LHCN-M2 (cell line): ENCODE measurements at regions not wholly inside any gene's neighbourhood (a gene's known extent, or its start where the extent isn't known, plus 50 kb on each side); places are given as distances from the start of the nearest gene placed in this dataset.

Experiments
- DNase-seq: peaks from one replicate; pipeline ENCODE4 v3.0.0-alpha.2; 2012; ENCODE audit warnings: low read depth

DNA sequence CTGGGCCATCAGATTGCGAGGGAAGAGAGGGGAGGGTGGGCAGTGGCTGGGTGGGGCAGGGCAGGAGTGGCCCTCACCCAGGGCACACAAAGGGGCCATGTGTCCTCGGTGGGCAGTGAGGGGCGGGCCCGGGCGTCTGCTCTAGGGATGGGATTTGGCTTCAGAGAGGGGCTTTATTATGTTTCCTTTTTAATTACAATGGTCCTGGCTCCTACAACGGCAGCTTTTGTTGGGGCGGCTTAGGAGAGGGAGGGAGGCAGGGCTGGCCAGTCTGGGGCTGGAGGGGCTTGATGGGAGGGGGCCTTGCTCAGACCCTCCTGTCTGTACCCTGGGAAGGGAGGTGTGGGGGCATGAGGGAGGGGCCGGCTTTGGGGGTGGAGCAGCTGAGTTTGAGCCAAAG is 102.8 kb upstream of the WNT4 start:
- DNase-seq = no peak

DNA sequence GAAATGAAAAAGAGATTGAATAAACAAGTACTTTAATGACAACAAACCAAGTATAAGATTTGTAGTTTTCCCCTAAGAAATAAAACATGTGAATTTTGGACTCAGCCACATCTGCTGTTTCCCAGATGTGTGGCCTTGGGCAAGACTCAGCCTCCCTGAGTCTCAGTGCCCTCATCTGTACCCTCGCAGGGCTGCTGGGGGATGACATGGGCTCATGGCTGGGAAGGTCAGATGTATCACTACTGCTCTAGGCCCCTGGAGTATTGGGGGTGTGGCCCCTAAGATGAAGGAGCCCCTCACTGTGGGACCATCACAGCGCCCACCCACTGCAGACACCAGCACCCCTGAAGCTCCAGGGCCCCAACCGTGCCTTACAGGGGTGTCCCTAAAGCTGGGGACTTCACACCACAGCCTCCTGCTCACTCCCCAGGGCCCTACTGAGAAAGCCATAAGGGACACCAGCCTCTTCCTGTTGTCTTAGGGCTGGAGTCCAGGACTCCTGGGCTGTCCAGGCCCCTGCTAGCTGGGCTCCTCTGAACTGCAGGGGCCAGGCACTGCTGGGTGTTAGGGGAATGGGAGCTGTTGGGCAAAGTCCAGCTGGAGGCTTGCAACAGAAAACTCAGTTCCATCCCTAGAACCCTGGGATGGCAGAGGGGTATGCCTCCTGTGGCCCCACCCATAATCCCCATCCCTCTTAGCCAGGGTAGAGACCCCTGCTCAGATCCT is 104.0 kb upstream of the WNT4 start:
- DNase-seq = no peak

DNA sequence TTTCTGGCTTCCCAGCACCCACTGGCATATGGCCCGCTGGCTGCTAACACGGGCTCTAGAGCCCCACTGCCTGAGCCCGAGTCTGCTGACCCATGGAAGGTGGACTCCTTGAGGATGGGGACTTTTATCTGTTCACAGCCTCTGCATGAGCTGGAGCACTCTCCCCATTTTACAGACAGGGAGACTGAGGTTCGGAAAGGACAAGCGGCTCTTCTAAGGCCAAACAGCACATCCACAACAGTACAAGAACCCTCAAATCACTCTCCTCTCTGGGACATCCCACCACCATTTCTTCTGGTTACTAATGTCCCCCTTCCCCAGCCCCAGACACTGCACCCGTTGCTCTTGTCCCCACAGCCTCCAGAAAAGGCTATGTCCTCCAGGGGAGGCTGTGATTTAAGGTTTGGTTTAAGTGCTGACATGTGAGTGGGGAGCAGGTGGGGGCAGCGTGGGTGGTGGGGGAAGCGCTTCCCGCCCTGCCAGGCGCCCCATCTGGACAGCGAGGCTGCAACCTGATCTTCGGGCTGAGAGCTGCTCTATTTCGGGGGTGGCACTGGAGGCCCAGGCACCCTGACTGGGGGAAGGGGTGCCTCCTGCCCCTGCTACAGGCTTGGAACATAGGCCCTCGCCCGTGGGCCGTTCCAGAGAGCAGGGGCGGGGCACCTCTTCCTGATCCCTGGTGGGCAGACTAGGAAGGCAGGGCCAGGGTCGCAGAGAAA is 104.8 kb upstream of the WNT4 start:
- DNase-seq = no peak

DNA sequence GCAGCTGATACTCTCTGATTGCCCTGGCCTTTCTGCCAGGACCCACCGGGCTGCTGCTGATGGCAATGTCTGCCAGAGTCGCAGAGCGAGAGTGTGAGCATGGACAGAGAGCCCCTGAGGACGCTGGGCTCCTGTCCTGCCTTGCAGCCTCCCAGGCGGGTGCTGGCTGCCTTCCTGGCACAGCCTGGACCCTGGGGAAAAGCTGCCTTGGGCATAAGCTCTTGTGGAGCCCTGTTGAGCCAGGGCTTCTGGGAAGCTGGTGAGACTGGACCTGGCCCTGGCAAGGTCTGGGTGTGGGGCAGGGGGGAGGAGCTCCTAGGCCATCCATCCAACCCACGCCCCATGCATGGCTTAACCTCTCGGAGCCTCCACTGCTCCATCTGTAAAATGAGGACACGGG is 105.8 kb upstream of the WNT4 start:
- no peak for DNase-seq

DNA sequence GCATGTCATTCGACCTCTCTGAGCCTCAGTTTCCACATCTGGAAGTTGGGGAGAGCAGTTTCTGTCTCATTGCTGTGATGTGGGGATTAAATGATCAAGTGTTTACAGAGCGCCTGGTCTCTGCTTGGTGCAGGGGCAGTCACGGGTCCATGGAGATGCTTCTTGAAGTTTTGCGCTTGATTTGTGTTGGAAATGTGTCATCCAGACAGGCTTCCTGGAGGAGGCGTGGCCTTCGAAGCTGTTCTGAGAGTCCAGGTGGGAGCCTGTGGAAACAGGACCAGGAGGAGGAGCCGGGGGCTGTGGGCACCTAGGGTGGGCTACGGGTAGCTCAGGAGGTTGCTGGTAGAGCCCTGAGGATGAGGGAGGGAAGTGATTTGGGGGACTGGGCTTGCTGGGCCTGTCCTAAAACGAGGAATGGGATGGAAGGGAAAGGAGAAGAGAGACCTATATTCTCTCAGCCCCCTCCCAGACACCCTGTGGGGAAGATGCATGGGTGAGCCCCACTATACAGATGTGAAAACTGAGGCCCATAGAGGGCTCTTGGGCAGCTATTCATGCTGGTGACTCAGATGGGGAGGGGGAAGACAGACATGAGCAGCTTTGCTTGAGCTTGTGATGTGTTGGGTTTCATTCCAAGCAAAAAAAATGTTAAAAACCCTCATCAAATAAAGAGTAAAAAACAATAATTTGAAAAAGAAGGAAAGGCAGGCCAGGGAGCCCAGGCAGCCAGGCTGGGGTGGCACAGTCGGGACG is 107.2 kb upstream of the WNT4 start:
- DNase-seq = no peak

DNA sequence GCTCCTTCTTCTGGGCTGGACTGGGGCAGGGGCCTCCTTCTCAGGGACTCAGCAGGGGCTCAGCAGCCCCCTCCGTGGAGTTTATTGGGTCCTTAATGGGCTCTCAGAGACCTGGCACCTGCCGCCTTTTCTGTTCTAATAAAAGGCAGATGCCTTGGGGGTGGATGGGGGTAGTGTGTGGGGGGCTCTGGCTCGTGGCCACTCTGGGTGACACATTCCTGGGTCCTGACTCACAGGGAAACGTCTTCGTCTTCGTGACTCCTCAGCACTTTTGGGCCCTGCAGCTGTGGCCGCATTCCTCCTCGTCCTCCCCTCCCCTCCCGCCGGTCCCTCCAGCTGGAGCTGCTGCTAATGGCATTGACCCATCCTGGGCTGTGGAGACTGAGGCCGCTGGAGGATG is 107.8 kb upstream of the WNT4 start:
- no peak for DNase-seq

DNA sequence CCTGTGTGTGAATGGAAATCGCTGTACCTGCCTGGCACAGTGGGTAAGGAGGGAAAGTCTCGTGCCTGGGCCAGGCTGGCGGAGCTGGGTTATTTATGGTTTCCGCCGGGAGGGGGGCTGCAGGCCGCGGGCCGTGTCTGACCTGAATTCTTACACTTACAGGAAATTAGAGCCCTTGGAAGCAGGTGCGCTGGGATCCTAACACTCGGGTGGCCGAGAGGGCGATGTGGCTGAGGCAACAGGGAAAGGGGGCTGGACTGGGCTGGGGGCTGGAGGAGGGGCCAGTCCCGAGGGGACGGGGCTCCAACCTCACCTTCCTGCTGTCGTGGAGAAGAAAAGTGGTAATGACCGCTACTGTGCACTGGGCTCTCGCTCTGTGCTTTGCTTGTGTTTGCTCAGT is 109.4 kb upstream of the WNT4 start:
- no peak for DNase-seq

DNA sequence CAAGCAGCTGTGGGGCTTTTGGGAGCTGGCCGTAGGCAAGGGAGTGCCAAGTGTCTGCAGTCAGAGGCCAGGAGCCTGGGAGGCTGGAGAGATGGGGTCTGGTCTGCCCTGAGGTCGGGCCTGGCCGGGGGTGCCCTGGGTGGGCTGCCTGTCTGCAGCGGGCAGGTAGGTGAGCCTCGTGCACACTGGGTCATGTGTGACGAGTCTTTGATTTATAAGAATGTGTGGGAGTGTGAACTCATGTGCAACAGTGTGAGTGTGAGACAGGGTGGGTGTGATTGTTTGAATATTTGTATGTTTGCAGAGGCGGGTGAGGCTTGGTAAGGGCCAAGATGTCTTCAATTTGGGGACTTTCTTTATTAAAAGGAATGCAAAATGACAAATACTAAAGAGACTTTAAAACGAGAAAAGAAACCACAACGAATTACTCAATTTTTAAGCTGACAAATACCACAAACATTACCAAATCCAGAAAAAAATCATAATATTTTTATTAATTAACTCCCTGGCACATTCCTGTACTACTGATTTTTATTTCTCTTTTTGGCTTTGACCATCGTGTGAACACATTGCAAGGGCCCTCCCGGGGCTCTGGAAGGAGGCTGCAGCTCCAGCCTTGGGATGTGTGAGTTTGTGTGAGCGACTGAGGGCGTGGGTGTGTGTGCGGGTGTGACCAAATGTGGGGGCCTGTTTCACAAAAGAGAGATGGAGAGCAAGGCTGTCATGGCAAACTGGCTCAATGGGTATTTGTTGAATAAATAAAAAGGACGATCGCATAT is 110.3 kb upstream of the WNT4 start:
- DNase-seq = no peak

DNA sequence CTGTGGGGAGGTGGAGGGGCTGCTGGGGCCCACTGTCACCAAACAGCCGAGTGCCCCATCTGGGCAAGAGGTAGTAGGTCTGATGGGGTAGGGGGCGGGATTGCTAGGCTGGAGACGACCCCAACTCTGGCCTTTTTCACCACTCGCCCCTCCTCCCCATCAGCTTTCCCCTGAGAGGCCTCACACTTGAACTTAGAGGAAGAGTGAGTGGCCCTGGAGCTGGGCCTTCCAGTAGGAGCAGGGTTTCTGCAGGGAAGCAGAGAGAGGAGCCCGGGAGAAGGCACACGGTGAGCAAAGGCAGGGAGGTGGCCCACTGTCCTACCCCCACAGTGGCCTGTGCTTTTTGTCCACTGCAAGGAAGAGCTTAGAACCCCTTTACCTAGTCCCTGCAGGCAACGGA is 111.9 kb upstream of the WNT4 start:
- DNase-seq = no peak

DNA sequence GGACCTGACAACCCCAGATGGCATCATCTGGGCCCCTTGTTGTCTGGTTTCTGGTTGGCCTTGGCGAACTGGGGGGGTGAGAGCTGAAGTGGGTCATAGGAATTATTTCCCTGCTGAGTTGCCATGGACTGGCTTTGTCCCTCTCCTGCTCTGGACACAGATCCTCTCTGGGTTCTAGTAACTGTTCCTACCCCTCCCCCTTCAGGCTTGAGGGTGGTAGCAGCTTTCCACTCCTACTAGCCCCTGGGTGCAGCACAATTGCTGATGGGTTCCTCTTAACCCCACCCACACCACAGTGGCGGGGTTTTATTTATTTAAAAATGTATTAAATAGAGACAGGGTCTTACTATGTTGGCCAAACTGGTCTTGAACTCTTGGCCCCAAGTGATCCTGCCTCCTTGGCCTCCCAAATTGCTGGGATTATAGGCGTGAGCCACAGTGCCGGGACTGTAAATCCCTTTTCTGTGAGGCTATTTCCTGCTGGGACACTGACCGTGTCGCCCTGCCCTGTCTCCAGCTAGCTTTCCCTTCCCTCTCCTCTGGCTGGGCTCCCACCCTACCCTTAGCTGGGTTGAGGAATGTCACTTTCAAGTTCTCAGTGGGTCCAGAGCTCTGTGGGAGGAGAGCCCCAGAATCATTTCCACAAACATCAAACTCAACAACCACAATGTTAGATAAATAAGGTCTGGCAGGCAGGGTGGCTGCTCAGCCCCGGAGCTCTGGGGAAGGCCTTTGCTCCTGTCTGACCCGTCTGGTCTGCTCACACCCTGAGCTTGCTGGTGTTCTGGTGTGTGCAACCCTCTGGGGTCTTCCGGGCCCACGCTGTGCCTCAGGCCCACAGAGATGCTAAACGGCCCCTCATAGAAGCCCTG is 112.7 kb upstream of the WNT4 start:
- no peak for DNase-seq

DNA sequence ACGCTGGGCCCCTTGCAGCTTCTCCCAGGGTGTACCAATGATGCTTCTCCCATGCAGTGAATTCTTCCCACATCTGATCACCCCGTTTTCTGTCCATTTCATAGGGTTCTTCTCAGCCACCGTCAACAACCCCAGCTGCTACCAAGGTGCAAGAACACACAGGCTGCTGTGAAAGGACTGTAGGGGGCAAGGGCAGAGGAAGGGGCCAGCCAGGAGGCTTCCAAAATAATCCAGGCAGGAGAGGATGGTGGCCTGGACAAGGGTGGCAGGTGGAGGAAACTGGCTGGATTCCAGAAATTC is 113.3 kb upstream of the WNT4 start:
- DNase-seq = no peak

DNA sequence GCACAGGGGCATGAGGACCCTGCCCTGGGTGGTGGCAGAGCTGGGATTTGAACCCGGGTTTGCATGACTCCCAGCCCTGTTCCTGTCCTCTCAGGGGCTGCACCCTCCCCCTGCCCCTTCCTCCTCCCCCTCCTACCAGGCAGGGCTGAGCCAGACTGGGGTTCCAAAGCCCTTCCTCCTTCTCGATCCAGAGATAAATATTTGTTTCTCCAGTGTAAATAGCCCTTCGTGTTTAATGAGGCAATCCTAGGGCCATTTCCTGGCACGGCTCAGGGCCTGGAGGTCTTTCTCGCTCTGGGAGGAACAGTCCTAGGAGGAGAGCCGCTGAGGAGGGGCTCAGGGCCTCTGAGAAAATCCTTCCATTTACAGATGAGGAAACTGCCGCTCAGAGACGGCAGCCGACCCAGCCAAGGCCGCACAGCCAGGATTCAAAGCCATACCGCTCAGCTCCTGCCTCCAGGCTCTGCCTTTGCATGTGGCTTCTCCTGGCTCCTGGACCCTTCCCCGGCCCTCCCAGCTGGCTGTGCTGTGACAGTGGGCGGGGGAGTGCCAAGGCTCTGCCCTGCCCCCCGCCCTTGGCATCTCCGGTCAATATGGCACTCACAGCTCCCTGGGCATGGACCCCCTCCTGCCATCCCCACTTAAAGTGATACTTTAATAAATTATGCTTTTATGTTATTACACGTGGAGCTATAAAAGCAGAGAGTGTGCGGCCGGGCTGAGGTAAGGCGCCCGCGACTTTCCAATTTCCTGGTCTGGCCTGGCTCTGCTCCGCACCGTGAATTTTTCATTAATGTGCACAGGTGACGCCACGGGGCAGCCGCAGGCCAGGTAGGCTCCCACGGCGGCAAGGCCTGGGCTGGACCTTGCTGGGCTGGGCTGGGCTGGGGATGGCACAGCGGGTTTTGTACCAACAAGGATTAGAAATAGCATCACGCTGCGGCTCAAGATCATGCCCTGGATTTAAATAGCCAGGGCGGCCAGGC is 114.7 kb upstream of the WNT4 start:
- DNase-seq = no peak

DNA sequence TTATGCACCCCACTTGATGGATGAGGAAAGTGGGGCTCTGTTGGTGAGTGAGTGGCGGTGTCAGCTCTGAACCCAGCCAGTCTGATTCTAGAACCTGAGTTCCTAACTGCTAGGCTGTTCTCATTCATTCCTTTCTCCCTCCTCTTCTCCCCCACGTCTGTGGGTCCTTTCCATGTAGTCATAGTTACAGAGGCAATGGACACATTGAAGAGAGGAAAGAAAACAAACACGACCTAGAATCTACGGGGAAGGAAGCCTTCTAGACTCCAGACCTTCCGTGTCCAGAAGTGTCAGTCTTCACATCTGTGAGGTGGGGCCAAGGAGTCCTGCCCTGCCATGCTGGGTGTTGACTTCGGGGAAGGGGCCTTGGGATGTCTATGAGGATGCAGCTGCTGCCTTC is 115.8 kb upstream of the WNT4 start:
- no peak for DNase-seq

DNA sequence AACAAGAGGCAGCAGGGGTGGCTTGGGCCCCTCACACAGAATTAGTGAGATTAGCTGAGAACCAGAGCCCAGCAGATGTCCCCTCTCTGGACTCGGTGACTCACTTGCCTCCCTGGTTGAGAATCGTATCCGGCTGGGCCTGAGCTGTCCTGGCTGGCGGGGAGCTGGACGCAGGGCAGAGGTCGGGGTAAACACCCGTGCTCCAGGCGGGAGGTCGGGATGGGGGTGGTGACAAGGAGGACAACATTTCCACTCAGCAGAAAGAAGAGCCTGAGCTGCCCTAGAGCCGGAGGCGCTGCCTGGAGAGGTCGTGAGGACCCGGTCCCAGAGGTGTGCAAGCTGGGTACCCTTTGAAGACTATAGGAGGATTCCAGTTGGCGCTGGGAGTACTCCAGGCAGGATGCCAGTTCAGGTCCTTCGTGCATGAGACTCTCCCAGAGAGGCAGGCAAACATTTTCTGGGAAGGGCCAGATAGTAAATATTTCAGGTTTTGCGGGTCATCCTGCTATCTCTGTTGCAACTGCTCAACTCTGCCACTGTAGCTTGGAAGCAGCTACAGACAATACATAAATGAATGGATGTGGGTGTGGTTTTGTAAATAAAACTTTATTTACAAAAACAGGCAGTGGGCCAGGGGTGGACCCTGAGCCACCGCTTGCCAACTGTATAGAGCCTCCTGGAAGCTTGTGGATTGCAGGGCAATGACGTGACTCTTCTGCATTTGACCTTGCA is 116.8 kb upstream of the WNT4 start:
- DNase-seq = no peak

DNA sequence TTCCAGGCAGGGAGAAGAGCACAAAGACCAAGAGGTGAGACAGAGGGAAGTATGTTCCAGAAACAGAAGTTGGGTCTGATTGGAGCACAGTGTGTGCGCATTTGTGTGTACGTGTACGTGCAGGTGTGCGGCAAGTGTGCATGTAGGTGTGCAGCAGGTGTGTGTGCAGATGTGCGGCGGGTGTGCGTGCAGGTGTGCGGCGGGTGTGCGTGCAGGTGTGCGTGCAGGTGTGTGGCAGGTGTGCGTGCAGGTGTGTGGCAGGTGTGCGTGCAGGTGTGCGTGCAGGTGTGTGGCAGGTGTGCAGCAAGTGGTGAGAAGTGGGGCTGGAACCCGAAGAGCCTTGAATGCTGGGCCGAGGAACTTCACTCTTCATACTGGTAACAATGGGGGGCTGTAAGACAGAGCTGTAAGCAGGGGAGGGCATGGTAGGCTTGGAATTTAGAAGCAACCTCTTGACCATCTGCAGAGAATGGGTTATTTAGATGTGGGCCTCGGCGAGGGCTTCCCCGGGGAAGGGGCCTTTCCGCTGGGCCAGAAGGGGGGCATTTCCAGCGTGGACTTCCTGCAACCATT is 118.0 kb upstream of the WNT4 start:
- no peak for DNase-seq

DNA sequence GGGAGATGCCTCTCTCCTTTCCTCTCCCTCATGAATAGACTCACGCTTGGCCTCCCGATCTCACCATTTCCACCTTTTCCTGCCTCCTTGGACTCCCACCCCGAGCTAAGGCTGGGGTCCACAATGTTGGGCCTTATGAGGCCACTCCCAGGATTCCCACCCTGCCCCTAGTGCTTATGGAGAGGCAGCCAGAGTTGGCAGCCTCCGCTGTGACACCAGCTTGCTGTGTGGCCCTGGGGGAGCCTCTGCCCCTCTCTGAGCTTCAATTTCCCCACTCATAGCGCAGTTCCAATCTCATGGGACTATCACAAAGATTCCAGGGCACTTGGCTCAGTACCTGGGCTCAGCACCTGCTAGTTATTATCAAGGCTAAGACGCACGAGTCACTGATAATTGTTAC is 118.7 kb upstream of the WNT4 start:
- no peak for DNase-seq

DNA sequence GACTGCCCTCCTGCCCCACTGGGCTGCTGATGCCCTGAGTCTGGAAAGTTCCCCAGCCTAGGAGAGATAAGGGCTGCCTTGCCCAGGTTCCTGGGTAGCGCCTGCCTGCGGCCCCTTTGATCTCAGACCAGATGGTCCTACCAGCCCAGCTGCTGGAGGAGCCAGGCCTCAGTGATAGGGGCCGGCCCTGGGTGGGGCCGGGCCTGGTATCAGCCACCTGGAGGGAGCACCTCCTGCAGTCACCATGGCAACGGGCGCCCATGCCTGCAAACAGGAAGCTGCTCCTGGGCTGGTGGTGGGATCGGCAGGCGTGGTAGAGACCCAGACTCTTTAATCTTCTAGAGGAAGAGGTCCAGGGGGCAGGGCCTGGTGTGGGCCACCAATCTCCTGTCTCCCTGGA is 119.7 kb upstream of the WNT4 start:
- no peak for DNase-seq

DNA sequence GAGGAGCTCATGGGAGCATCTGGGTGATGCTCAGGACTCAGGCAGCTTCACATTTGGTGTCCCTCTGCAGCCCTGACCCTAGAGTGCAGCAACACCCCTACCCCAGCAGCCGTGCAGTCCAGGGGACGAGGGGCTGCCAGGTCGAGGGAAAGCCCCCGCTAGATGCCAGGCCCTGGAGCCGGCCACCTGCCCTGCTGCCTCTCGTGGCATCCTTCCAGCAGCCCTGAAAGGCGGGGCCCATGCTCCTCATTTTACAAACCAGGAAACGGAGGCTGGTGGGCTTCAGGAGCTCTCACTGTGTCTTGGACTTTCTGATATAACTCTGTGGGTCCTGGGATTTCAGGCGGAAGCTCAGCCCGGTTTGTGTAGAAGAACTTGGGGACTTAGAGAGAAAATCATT is 120.5 kb upstream of the WNT4 start:
- DNase-seq = no peak
